SU-DHL-6 (cell line): ENCODE measurements at regions not wholly inside any gene's neighbourhood (a gene's known extent, or its start where the extent isn't known, plus 50 kb on each side); places are given as distances from the start of the nearest gene placed in this dataset.

Experiments used
- CTCF ChIP-seq: fragments of 200-600 bp; sonication (generic); IDR thresholded peaks from one replicate; pipeline ENCODE4 v1.5.1; 2017; ENCODE audit warnings: antibody characterized with exemption, mild to moderate bottlenecking, low read length, moderate library complexity; ENCODE audit not compliant: insufficient read depth, poor library complexity, severe bottlenecking
- EZH2phosphoT487 ChIP-seq: fragments of 200-600 bp; sonication (generic), shearing (Covaris generic); conservative IDR thresholded peaks from 2 replicates; pipeline ENCODE4 v1.6.1; 2018; ENCODE audit warnings: mild to moderate bottlenecking, antibody characterized with exemption, low read length, moderate library complexity, mixed read lengths

- no peak for TF ChIP-seq CTCF
- no peak for TF ChIP-seq EZH2phosphoT487
Observed at GRCh38 chr3:103660810-103661209, 1226.0 kb downstream of the ZPLD1 start.
